ENCODE measurements at regions not wholly inside any gene's neighbourhood (a gene's known extent, or its start where the extent isn't known, plus 50 kb on each side); places are given as distances from the start of the nearest gene placed in this dataset.
"Not testable (repeated sequence)": the region's sequence is repeated elsewhere in the genome, so short reads cannot be mapped to it uniquely, and the experiment has no call there.

DNA sequence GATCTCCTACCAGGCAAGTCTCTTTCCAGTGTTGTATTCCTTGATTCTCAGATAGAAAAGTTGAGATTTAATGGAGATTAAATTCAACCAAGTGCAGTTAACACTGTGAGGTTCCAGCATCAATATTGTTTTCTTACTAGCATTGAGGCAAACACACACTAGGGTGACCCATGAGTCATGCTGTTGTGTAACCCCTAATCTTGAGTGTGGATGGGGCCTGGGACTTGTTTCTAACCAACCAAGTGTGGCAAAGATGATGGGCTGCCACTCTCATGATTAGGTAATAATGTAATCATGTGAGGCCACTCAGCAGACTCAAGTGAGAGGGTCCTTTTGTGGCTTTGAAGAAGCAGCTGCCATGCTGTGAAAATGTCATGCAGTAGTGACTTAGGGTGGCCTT lies 394.2 kb downstream of the IRX2 start:
- Histone ChIP-seq H4K20me1 (no peaks in the 10 kb centered on the region), H3K4me1 (no peaks in the 10 kb centered on the region), H3K4me2 (no peak overlapping the region), H3K9ac (no peak overlapping the region), H3K9me3 (peaks cover 7% of the 10 kb centered on the region; the same call in 1 of the 2 replicates), H3K27me3 (no peaks in the 10 kb centered on the region), H3K27ac (no peak overlapping the region), H3K4me3 (no peak overlapping the region), H3K36me3 (no peaks in the 10 kb centered on the region)
- TF ChIP-seq Cebpa-rat (IDR thresholded peaks at IDR 0.05), result no peak

DNA sequence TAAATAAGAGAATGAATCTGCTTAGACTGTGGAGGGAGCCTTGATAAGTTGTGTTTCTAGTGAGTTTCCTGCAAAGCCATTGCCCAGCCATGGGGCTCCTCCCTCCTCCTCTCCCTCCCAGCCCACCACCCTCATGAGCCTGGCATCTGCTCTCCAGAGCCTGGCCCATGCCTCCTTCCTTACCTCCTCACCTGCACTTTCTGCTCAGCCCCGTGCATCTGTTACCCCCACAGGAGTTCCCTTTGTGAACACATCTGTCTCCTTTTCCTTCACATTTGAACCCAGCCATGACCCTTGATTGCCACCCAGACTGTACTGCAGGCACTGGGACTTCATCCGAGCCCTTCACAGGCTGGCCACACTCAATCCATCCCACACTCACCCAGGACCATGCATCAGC lies 395.6 kb downstream of the IRX2 start:
- no peaks in the 10 kb centered on the region for H4K20me1 ChIP-seq
- H3K9ac ChIP-seq, result no peak overlapping the region
- H3K9me3 ChIP-seq, result peaks cover 16% of the 10 kb centered on the region; the same call in 1 of the 2 replicates
- no peak overlapping the region for H3K4me3 ChIP-seq
- no peaks in the 10 kb centered on the region for H3K4me1 ChIP-seq
- no peak for TF ChIP-seq Cebpa-rat (IDR thresholded peaks at IDR 0.05)
- H3K27ac ChIP-seq, result no peak overlapping the region
- H3K27me3 ChIP-seq, result no peaks in the 10 kb centered on the region
- H3K4me2 ChIP-seq, result no peak overlapping the region
- no peaks in the 10 kb centered on the region for H3K36me3 ChIP-seq

GRCh38 chr5:2353871-2354440 lies 397.5 kb downstream of the IRX2 start:
- Histone ChIP-seq H3K4me3 (no peak overlapping the region), H3K36me3 (no peaks in the 10 kb centered on the region), H3K27ac (no peak overlapping the region), H3K4me1 (no peaks in the 10 kb centered on the region), H3K9ac (no peak overlapping the region), H3K9me3 (peaks cover 30% of the 10 kb centered on the region), H3K27me3 (no peaks in the 10 kb centered on the region), H3K4me2 (no peak overlapping the region), H4K20me1 (no peaks in the 10 kb centered on the region)
- no peak for TF ChIP-seq Cebpa-rat (IDR thresholded peaks at IDR 0.05)

DNA sequence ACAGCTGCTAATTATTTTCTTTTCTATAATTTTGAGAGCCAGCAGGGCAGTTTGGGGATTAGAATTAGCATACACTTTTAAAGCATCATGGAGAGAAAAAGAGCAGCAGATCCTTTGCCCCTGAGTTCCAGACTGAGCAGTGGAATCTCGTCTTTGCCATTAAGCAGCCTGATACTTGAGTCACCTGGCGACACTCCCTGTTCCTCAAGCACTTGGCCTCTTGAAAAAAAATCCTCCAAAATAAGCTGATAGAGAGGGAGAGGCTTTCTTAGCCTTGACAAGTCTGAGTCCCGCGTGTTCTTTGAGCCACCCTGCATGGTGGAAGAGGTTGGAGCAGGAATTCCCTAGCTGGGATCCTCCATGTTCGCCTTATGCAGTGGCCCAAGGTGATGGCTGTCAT lies 398.3 kb downstream of the IRX2 start:
- H3K9ac ChIP-seq, result no peak overlapping the region
- TF ChIP-seq Cebpa-rat (IDR thresholded peaks at IDR 0.05), result no peak
- H3K9me3 ChIP-seq, result peaks cover 35% of the 10 kb centered on the region

DNA sequence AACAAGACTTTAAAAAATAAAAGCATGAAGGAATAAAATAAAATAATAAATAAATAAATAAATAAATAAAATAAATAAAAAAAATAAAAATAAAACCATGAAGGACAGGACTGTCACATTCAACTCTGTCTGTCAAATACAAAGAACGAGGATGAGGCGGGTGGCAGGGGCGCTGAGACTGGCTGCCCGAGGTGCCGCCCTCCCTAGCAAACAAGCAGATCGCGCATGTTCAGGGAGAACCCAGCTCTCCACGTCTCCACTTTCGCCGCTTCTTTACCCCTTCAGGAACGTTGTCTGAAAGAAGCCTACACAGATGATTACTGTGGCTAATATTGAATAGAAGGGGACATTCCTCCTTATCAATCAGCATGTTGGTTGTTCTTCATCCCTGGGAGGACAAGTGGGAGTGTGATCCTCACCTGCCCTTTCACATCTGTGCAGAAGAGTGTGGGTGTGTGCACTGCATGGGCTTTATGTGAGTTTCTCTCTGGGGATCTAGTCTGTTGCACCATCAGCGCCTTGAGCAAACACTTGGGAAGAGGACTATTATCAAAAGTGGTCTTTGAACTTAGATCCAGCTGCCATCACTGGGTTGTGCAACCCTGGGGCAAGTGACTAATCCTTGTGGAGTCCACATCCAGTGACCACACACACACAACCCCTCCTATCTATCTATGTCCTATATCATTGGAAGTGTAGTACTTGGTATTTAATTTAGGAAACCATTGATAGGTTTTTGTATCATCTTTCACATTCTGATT lies 399.2 kb downstream of the IRX2 start:
- TF ChIP-seq Cebpa-rat (IDR thresholded peaks at IDR 0.05), result no peak
- Histone ChIP-seq H4K20me1 (no peaks in the 10 kb centered on the region), H3K27me3 (no peaks in the 10 kb centered on the region), H3K9ac (no peak overlapping the region), H3K27ac (no peak overlapping the region), H3K9me3 (peaks cover 44% of the 10 kb centered on the region), H3K4me3 (no peak overlapping the region), H3K4me2 (no peak overlapping the region), H3K4me1 (no peaks in the 10 kb centered on the region), H3K36me3 (no peaks in the 10 kb centered on the region)

More for the DNA sequence above, 398.3 kb downstream of the IRX2 start:
- Histone ChIP-seq H3K4me3 (no peak overlapping the region), H3K4me2 (no peak overlapping the region), H4K20me1 (no peaks in the 10 kb centered on the region), H3K27ac (no peak overlapping the region), H3K4me1 (no peaks in the 10 kb centered on the region), H3K36me3 (no peaks in the 10 kb centered on the region), H3K27me3 (no peaks in the 10 kb centered on the region)

- H3K36me3 ChIP-seq, H3K4me3 ChIP-seq, H4K20me1 ChIP-seq, H3K4me1 ChIP-seq, H3K27ac ChIP-seq, H3K4me2 ChIP-seq, H3K9ac ChIP-seq, H3K27me3 ChIP-seq: not testable (repeated sequence)
- peaks cover 64% of the 10 kb centered on the region for H3K9me3 ChIP-seq
Measured at GRCh38 chr5:2349768-2350167, 401.7 kb downstream of the IRX2 start.

GRCh38 chr5:2338686-2339085 lies 412.8 kb downstream of the IRX2 start:
- Histone ChIP-seq H4K20me1 (no peaks in the 10 kb centered on the region), H3K4me1 (no peaks in the 10 kb centered on the region), H3K9ac (no peak overlapping the region), H3K4me3 (no peak overlapping the region), H3K9me3 (no peaks in the 10 kb centered on the region), H3K27ac (no peak overlapping the region), H3K27me3 (no peaks in the 10 kb centered on the region), H3K4me2 (no peak overlapping the region), H3K36me3 (no peaks in the 10 kb centered on the region)
- TF ChIP-seq Cebpa-rat (IDR thresholded peaks at IDR 0.05), result no peak

DNA sequence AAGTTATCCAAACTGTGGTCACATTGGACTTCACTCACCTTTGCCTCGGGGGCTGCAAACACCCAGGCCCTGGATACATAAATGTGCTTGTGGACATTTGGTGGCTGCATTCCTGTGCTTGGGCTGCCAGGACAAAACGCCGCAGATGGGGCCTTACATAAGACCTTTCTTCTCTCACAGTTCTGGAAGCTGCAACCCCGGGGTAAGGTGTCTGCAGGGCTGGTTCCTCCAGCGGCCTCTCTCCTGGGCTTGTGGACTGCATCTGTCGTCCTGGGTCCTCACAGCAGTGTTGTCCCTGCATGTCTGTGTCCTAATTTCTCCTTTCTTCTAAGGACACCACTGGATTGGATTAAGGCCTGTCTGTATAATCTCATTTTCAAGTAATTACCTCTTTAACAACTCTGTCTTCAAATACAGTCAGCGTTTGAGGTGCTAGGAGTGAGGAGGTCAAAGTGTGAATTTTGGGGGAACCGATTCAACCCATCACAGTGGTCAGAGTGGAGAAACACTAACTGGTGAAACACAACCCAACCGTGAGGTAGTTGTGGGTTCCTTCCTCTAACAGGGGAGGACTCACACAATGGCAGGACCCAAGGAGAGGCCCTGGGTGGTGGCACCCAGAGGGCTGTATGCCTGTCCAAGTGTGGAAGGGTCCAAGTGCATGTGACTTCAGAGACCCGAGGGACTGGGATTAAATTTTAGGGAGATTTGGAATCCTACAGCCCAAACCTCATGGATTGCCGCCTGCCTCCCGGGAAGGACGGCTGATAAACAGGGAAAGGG lies 415.6 kb downstream of the IRX2 start:
- Histone ChIP-seq H3K4me1 (peaks cover 7% of the 10 kb centered on the region; the same call in 1 of the 2 replicates), H3K9me3 (no peaks in the 10 kb centered on the region), H3K27ac (no peak overlapping the region), H3K4me3 (no peak overlapping the region), H4K20me1 (no peaks in the 10 kb centered on the region), H3K4me2 (no peak overlapping the region), H3K27me3 (no peaks in the 10 kb centered on the region), H3K36me3 (no peaks in the 10 kb centered on the region), H3K9ac (no peak overlapping the region)
- no peak for TF ChIP-seq Cebpa-rat (IDR thresholded peaks at IDR 0.05)

GRCh38 chr5:2335125-2335732 lies 416.2 kb downstream of the IRX2 start:
- Histone ChIP-seq H3K9ac (no peak overlapping the region), H3K27me3 (no peaks in the 10 kb centered on the region), H3K4me2 (no peak overlapping the region), H3K27ac (no peak overlapping the region), H3K4me1 (peaks cover 10% of the 10 kb centered on the region), H4K20me1 (no peaks in the 10 kb centered on the region), H3K4me3 (no peak overlapping the region), H3K9me3 (no peaks in the 10 kb centered on the region), H3K36me3 (no peaks in the 10 kb centered on the region)
- no peak for TF ChIP-seq Cebpa-rat (IDR thresholded peaks at IDR 0.05)

DNA sequence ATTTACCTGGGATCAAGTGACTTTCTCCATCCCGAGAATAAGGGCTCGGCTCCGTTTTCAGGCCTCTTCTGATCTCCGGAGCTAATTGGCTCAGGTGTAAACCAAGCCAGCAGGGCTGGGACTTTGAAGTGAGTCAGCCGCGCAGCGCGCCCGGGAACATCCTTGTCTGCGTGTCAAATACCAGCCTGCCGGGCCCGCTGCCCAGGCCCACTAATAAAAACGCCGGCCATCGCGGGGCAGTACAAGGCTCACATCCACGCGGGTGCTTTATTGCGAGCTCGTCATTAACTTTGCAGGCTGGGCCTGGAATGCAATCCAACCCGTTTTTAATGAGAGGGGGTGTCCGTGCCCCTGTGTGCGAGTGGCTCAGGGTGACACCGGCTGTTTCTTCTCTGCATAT lies 416.8 kb downstream of the IRX2 start:
- H4K20me1 ChIP-seq, result no peaks in the 10 kb centered on the region
- H3K4me1 ChIP-seq, result peaks cover 15% of the 10 kb centered on the region
- no peaks in the 10 kb centered on the region for H3K27me3 ChIP-seq
- no peak for TF ChIP-seq Cebpa-rat (IDR thresholded peaks at IDR 0.05)
- H3K4me3 ChIP-seq, result no peak overlapping the region
- H3K27ac ChIP-seq, result no peak overlapping the region
- no peak overlapping the region for H3K9ac ChIP-seq
- H3K4me2 ChIP-seq, result no peak overlapping the region
- no peaks in the 10 kb centered on the region for H3K36me3 ChIP-seq
- no peaks in the 10 kb centered on the region for H3K9me3 ChIP-seq
